Testis (tissue), 2 donors: ENCODE measurements at regions not wholly inside any gene's neighbourhood (a gene's known extent, or its start where the extent isn't known, plus 50 kb on each side); places are given as distances from the start of the nearest gene placed in this dataset.

Experiments used
- DNase-seq: peaks from one replicate; pipeline ENCODE4 v3.0.0-alpha.2; 2019
- H3K27ac ChIP-seq, 2 donors: fragments of 200-600 bp; sonication (generic); one replicate each; pipeline ENCODE4 v1.5.1; 2019
- H3K27me3 ChIP-seq: fragments of 200-600 bp; sonication (generic); one replicate; pipeline ENCODE4 v1.5.1; 2019
- H3K36me3 ChIP-seq: fragments of 200-600 bp; sonication (generic); one replicate; pipeline ENCODE4 v1.5.1; 2017; ENCODE audit warnings: low read depth; ENCODE audit errors: missing control alignments
- H3K4me1 ChIP-seq: fragments of 200-600 bp; sonication (generic); one replicate; pipeline ENCODE4 v1.5.1; 2019
- H3K4me3 ChIP-seq, 2 donors: fragments of 200-600 bp; sonication (generic); one replicate each; pipeline ENCODE4 v1.5.1; 2017 to 2019
- H3K9me3 ChIP-seq: fragments of 200-600 bp; sonication (generic); one replicate; pipeline ENCODE4 v1.5.1; 2017
- CTCF ChIP-seq, 3 experiments: fragments of 450-650 bp in 2 of 3; fragments of 200-600 bp in 1 of 3; sonication (generic) in 1 of 3; IDR thresholded peaks; one replicate each; pipeline ENCODE4 v1.5.1; 2016 to 2019; ENCODE audit warnings: antibody characterized with exemption in 3 of 3, mild to moderate bottlenecking in 2 of 3, moderate library complexity in 1 of 3
- POLR2A ChIP-seq: fragments of 450-650 bp; IDR thresholded peaks from one replicate; pipeline ENCODE4 v1.6.1; 2017; ENCODE audit warnings: antibody characterized with exemption, mild to moderate bottlenecking, moderate library complexity
- WGBS, 2 donors: methylation state at CpG; one replicate each; pipeline ENCODE4 v1.1.5; 2018; 5-methylcytosine and 5-hydroxymethylcytosine counted together
- intact Hi-C: fragments of 100-400 bp; cut with DNase I; formaldehyde crosslinking; loops from one replicate; pipeline ENCODE4 v1.15.1; 2023; ENCODE audit warnings: low total_unique reads

GRCh38 chr21:22827422-22827821, 1829.2 kb downstream of the NCAM2 start:
- no peak overlapping the region for H3K27ac ChIP-seq
- TF ChIP-seq POLR2A = no peak
- TF ChIP-seq CTCF (IDR thresholded peaks at IDR 0.05) = no peak
- DNase-seq = no peak
- H3K36me3 ChIP-seq = no peaks in the 10 kb centered on the region
- H3K4me1 ChIP-seq = no peaks in the 10 kb centered on the region
- no peaks in the 10 kb centered on the region for H3K27me3 ChIP-seq
- no peaks in the 10 kb centered on the region for H3K9me3 ChIP-seq
- intact Hi-C loops = no loop called here
- no peak overlapping the region for H3K4me3 ChIP-seq

GRCh38 chr21:22842875-22843274, 1844.7 kb downstream of the NCAM2 start:
- Histone ChIP-seq H3K9me3 (no peaks in the 10 kb centered on the region), H3K27me3 (no peaks in the 10 kb centered on the region), H3K27ac (no peak overlapping the region), H3K36me3 (no peaks in the 10 kb centered on the region), H3K4me3 (no peak overlapping the region), H3K4me1 (no peaks in the 10 kb centered on the region)
- DNase-seq = no peak
- TF ChIP-seq POLR2A (no peak), CTCF (IDR thresholded peaks at IDR 0.05) (no peak)
- intact Hi-C loops = no loop called here
- 65 to 77% methylated on average over 3 of the region's 3 CpGs for WGBS, 2 donors

- Histone ChIP-seq H3K36me3 (no peaks in the 10 kb centered on the region), H3K27ac (no peak overlapping the region), H3K27me3 (no peaks in the 10 kb centered on the region), H3K4me3 (no peak overlapping the region), H3K4me1 (no peaks in the 10 kb centered on the region), H3K9me3 (no peaks in the 10 kb centered on the region)
- intact Hi-C loops = no loop called here
- TF ChIP-seq CTCF (IDR thresholded peaks at IDR 0.05) (no peak), POLR2A (no peak)
- WGBS, 2 donors = 68 to 92% methylated on average over 1 of the region's 1 CpG
- no peak for DNase-seq
Measured at GRCh38 chr21:22855581-22855980, 1857.4 kb downstream of the NCAM2 start.

GRCh38 chr21:22871692-22872091, 1873.5 kb downstream of the NCAM2 start:
- Histone ChIP-seq H3K27ac (no peak overlapping the region), H3K4me1 (no peaks in the 10 kb centered on the region), H3K36me3 (no peaks in the 10 kb centered on the region), H3K9me3 (no peaks in the 10 kb centered on the region), H3K4me3 (no peak overlapping the region), H3K27me3 (no peaks in the 10 kb centered on the region)
- WGBS, 2 donors = 78 to 79% methylated on average over 4 of the region's 4 CpGs
- no peak for DNase-seq
- TF ChIP-seq POLR2A (no peak), CTCF (IDR thresholded peaks at IDR 0.05) (no peak)
- intact Hi-C loops = no loop called here

- no peaks in the 10 kb centered on the region for H3K9me3 ChIP-seq
- H3K4me1 ChIP-seq = no peaks in the 10 kb centered on the region
- DNase-seq = no peak
- no peaks in the 10 kb centered on the region for H3K27me3 ChIP-seq
- TF ChIP-seq CTCF (IDR thresholded peaks at IDR 0.05) (no peak), POLR2A (no peak)
- no peak overlapping the region for H3K4me3 ChIP-seq
- WGBS, 2 donors = 83 to 87% methylated on average over 1 of the region's 1 CpG
- H3K27ac ChIP-seq = no peak overlapping the region
- no peaks in the 10 kb centered on the region for H3K36me3 ChIP-seq
- intact Hi-C loops = no loop called here
Measured at GRCh38 chr21:22880573-22880972, 1882.4 kb downstream of the NCAM2 start.
